ENCODE measurements at regions not wholly inside any gene's neighbourhood (a gene's known extent, or its start where the extent isn't known, plus 50 kb on each side); places are given as distances from the start of the nearest gene placed in this dataset.

GRCh38 chr6:147924598-147924997 lies 416.1 kb downstream of the SAMD5 start:
- H3K4me1 Mint-ChIP-seq (ENCODE audit: low read depth) = no peaks in the 10 kb centered on the region
- H3K9me3 Mint-ChIP-seq = peaks cover 19% of the 10 kb centered on the region
- no peaks in the 10 kb centered on the region for H3K27me3 Mint-ChIP-seq
- H3K36me3 Mint-ChIP-seq (ENCODE audit: low read depth) = no peaks in the 10 kb centered on the region
- H3K27ac Mint-ChIP-seq = no peak overlapping the region
- no peak overlapping the region for H3K4me3 Mint-ChIP-seq

GRCh38 chr6:147925826-147926225 lies 416.8 kb upstream of the SASH1 start:
- Mint-ChIP-seq H3K27me3 (no peaks in the 10 kb centered on the region), H3K4me3 (no peak overlapping the region), H3K27ac (no peak overlapping the region), H3K9me3 (peaks cover 19% of the 10 kb centered on the region), H3K4me1 (ENCODE audit: low read depth) (no peaks in the 10 kb centered on the region), H3K36me3 (ENCODE audit: low read depth) (no peaks in the 10 kb centered on the region)

GRCh38 chr6:147930745-147931144 lies 411.9 kb upstream of the SASH1 start:
- Mint-ChIP-seq H3K4me3 (no peak overlapping the region), H3K4me1 (ENCODE audit: low read depth) (no peaks in the 10 kb centered on the region), H3K9me3 (peaks cover 18% of the 10 kb centered on the region), H3K36me3 (ENCODE audit: low read depth) (no peaks in the 10 kb centered on the region), H3K27ac (no peak overlapping the region), H3K27me3 (no peaks in the 10 kb centered on the region)

GRCh38 chr6:147933224-147933623 lies 409.4 kb upstream of the SASH1 start:
- Mint-ChIP-seq H3K36me3 (ENCODE audit: low read depth) (no peaks in the 10 kb centered on the region), H3K27me3 (no peaks in the 10 kb centered on the region), H3K27ac (no peak overlapping the region), H3K9me3 (peaks cover 3% of the 10 kb centered on the region), H3K4me1 (ENCODE audit: low read depth) (no peaks in the 10 kb centered on the region), H3K4me3 (no peak overlapping the region)

GRCh38 chr6:147935656-147936055 lies 407.0 kb upstream of the SASH1 start:
- Mint-ChIP-seq H3K27me3 (no peaks in the 10 kb centered on the region), H3K9me3 (peaks cover 3% of the 10 kb centered on the region), H3K4me3 (no peak overlapping the region), H3K36me3 (ENCODE audit: low read depth) (no peaks in the 10 kb centered on the region), H3K27ac (no peak overlapping the region), H3K4me1 (ENCODE audit: low read depth) (no peaks in the 10 kb centered on the region)

- peaks cover 3% of the 10 kb centered on the region for H3K9me3 Mint-ChIP-seq
These were observed 405.8 kb upstream of the SASH1 start for GRCh38 chr6:147936703-147937470.

GRCh38 chr6:147941143-147941542 lies 401.5 kb upstream of the SASH1 start:
- no peaks in the 10 kb centered on the region for H3K27me3 Mint-ChIP-seq

More at GRCh38 chr6:147936703-147937470, 405.8 kb upstream of the SASH1 start:
- H3K27me3 Mint-ChIP-seq = no peaks in the 10 kb centered on the region
- H3K4me1 Mint-ChIP-seq (ENCODE audit: low read depth) = no peaks in the 10 kb centered on the region
- no peak overlapping the region for H3K4me3 Mint-ChIP-seq
- no peak overlapping the region for H3K27ac Mint-ChIP-seq
- no peaks in the 10 kb centered on the region for H3K36me3 Mint-ChIP-seq (ENCODE audit: low read depth)

GRCh38 chr6:147942363-147942762 lies 400.3 kb upstream of the SASH1 start:
- Mint-ChIP-seq H3K27ac (no peak overlapping the region), H3K36me3 (ENCODE audit: low read depth) (no peaks in the 10 kb centered on the region), H3K9me3 (peaks cover 4% of the 10 kb centered on the region), H3K4me1 (ENCODE audit: low read depth) (no peaks in the 10 kb centered on the region), H3K4me3 (no peak overlapping the region), H3K27me3 (no peaks in the 10 kb centered on the region)

More at GRCh38 chr6:147941143-147941542, 401.5 kb upstream of the SASH1 start:
- Mint-ChIP-seq H3K4me1 (ENCODE audit: low read depth) (no peaks in the 10 kb centered on the region), H3K27ac (no peak overlapping the region), H3K9me3 (peaks cover 4% of the 10 kb centered on the region), H3K36me3 (ENCODE audit: low read depth) (no peaks in the 10 kb centered on the region), H3K4me3 (no peak overlapping the region)

- Mint-ChIP-seq H3K27ac (no peak overlapping the region), H3K9me3 (peaks cover 4% of the 10 kb centered on the region), H3K4me3 (no peak overlapping the region), H3K36me3 (ENCODE audit: low read depth) (no peaks in the 10 kb centered on the region), H3K4me1 (ENCODE audit: low read depth) (no peaks in the 10 kb centered on the region), H3K27me3 (no peaks in the 10 kb centered on the region)
These were observed 398.5 kb upstream of the SASH1 start for GRCh38 chr6:147944122-147944521.

GRCh38 chr6:147947521-147947920 lies 395.1 kb upstream of the SASH1 start:
- no peaks in the 10 kb centered on the region for H3K4me1 Mint-ChIP-seq (ENCODE audit: low read depth)
- no peak overlapping the region for H3K4me3 Mint-ChIP-seq
- no peaks in the 10 kb centered on the region for H3K27me3 Mint-ChIP-seq
- H3K36me3 Mint-ChIP-seq (ENCODE audit: low read depth) = no peaks in the 10 kb centered on the region
- H3K27ac Mint-ChIP-seq = no peak overlapping the region
- peaks cover 4% of the 10 kb centered on the region for H3K9me3 Mint-ChIP-seq

GRCh38 chr6:147949981-147950622 lies 392.5 kb upstream of the SASH1 start:
- Mint-ChIP-seq H3K36me3 (ENCODE audit: low read depth) (no peaks in the 10 kb centered on the region), H3K4me3 (no peak overlapping the region), H3K27ac (no peak overlapping the region), H3K9me3 (peaks cover 4% of the 10 kb centered on the region), H3K27me3 (no peaks in the 10 kb centered on the region), H3K4me1 (ENCODE audit: low read depth) (no peaks in the 10 kb centered on the region)

- H3K4me3 Mint-ChIP-seq = no peak overlapping the region
- no peak overlapping the region for H3K27ac Mint-ChIP-seq
- H3K9me3 Mint-ChIP-seq = peaks cover under 1% of the 10 kb centered on the region
- H3K4me1 Mint-ChIP-seq (ENCODE audit: low read depth) = no peaks in the 10 kb centered on the region
- no peaks in the 10 kb centered on the region for H3K27me3 Mint-ChIP-seq
- H3K36me3 Mint-ChIP-seq (ENCODE audit: low read depth) = no peaks in the 10 kb centered on the region
These were observed 392.0 kb upstream of the SASH1 start for GRCh38 chr6:147950623-147950987.

GRCh38 chr6:147951726-147952125 lies 390.9 kb upstream of the SASH1 start:
- no peaks in the 10 kb centered on the region for H3K36me3 Mint-ChIP-seq (ENCODE audit: low read depth)
- H3K4me1 Mint-ChIP-seq (ENCODE audit: low read depth) = no peaks in the 10 kb centered on the region
- H3K4me3 Mint-ChIP-seq = no peak overlapping the region
- no peaks in the 10 kb centered on the region for H3K27me3 Mint-ChIP-seq
- H3K9me3 Mint-ChIP-seq = no peaks in the 10 kb centered on the region
- H3K27ac Mint-ChIP-seq = no peak overlapping the region

- Mint-ChIP-seq H3K9me3 (no peaks in the 10 kb centered on the region), H3K27ac (no peak overlapping the region), H3K36me3 (ENCODE audit: low read depth) (no peaks in the 10 kb centered on the region), H3K4me3 (no peak overlapping the region), H3K4me1 (ENCODE audit: low read depth) (no peaks in the 10 kb centered on the region), H3K27me3 (no peaks in the 10 kb centered on the region)
These were observed 387.7 kb upstream of the SASH1 start for GRCh38 chr6:147954938-147955337.

- Mint-ChIP-seq H3K27me3 (no peaks in the 10 kb centered on the region), H3K4me1 (ENCODE audit: low read depth) (no peaks in the 10 kb centered on the region), H3K27ac (no peak overlapping the region), H3K36me3 (ENCODE audit: low read depth) (no peaks in the 10 kb centered on the region), H3K4me3 (no peak overlapping the region), H3K9me3 (no peaks in the 10 kb centered on the region)
These were observed 384.0 kb upstream of the SASH1 start for GRCh38 chr6:147958683-147959082.

All from stimulated activated naive CD8-positive, alpha-beta T cell treated with anti-CD3 and anti-CD28 coated beads, Interleukin-15, Interleukin-2, amounts not matched to agents 100 ng/mL and 50 ng/mL, for 24 hours (primary cell).